Immature natural killer cell (primary cell): ENCODE measurements at regions not wholly inside any gene's neighbourhood (a gene's known extent, or its start where the extent isn't known, plus 50 kb on each side); places are given as distances from the start of the nearest gene placed in this dataset.

Source experiments
- DNase-seq, 3 donors: peaks; one replicate each; pipeline ENCODE4 v3.0.0; 2022; ENCODE audit warnings: mixed read lengths in 1 of 3
- H3K27ac Mint-ChIP-seq, 6 donors: one replicate each; pipeline ENCODE4 v1.8.0; 2020; ENCODE audit warnings: mixed read lengths in 6 of 6, mild to moderate bottlenecking in 5 of 6, inconsistent platforms in 4 of 6, moderate library complexity in 3 of 6
- H3K27me3 Mint-ChIP-seq, 3 donors: one replicate each; pipeline ENCODE4 v1.8.0; 2020 to 2021; ENCODE audit warnings: low read depth in 3 of 3, mild to moderate bottlenecking in 3 of 3, mixed read lengths in 3 of 3, moderate library complexity in 3 of 3, inconsistent platforms in 1 of 3
- H3K36me3 Mint-ChIP-seq, 3 donors: one replicate each; pipeline ENCODE4 v1.8.0; 2020; ENCODE audit warnings: mixed read lengths in 3 of 3, inconsistent platforms in 2 of 3, mild to moderate bottlenecking in 2 of 3
- H3K4me1 Mint-ChIP-seq, 2 donors: one replicate each; pipeline ENCODE4 v1.8.0; 2020; ENCODE audit warnings: inconsistent platforms in 2 of 2, mild to moderate bottlenecking in 2 of 2, mixed read lengths in 2 of 2, moderate library complexity in 1 of 2
- H3K4me3 Mint-ChIP-seq, 5 donors: one replicate each; pipeline ENCODE4 v1.8.0; 2020; ENCODE audit warnings: mild to moderate bottlenecking in 5 of 5, mixed read lengths in 5 of 5, inconsistent platforms in 3 of 5, moderate library complexity in 3 of 5
- H3K9me3 Mint-ChIP-seq, 6 donors: one replicate each; pipeline ENCODE4 v1.8.0; 2020; ENCODE audit warnings: mild to moderate bottlenecking in 6 of 6, mixed read lengths in 6 of 6, inconsistent platforms in 4 of 6, moderate library complexity in 3 of 6

GRCh38 chr6:145540741-145541140, 194.6 kb downstream of the EPM2A start:
- Mint-ChIP-seq H3K4me3 (no peak overlapping the region), H3K27me3 (no peaks in the 10 kb centered on the region), H3K9me3 (peaks cover 0 to 13% (median 3%) of the 10 kb centered on the region in 6 donors), H3K36me3 (no peaks in the 10 kb centered on the region), H3K4me1 (no peaks in the 10 kb centered on the region), H3K27ac (no peak overlapping the region)
- no peak for DNase-seq

- Mint-ChIP-seq H3K4me3 (no peak overlapping the region), H3K4me1 (no peaks in the 10 kb centered on the region), H3K27ac (no peak overlapping the region), H3K27me3 (peaks cover 0 to 3% (median 3%) of the 10 kb centered on the region in 3 donors), H3K9me3 (peaks cover 0 to 11% (median 2%) of the 10 kb centered on the region in 6 donors), H3K36me3 (no peaks in the 10 kb centered on the region)
- no peak for DNase-seq
Observed at GRCh38 chr6:145544041-145544440, 191.3 kb downstream of the EPM2A start.

- DNase-seq, result no peak
- peaks cover 0 to 11% (median 2%) of the 10 kb centered on the region in 6 donors for H3K9me3 Mint-ChIP-seq
- H3K4me3 Mint-ChIP-seq, result no peak overlapping the region
- no peaks in the 10 kb centered on the region for H3K4me1 Mint-ChIP-seq
- H3K36me3 Mint-ChIP-seq, result no peaks in the 10 kb centered on the region
- peaks cover 0 to 3% (median 3%) of the 10 kb centered on the region in 3 donors for H3K27me3 Mint-ChIP-seq
- no peak overlapping the region for H3K27ac Mint-ChIP-seq
Observed at GRCh38 chr6:145544514-145544913, 190.8 kb downstream of the EPM2A start.

GRCh38 chr6:145546265-145546664, 189.1 kb downstream of the EPM2A start:
- peaks cover 0 to 3% (median 3%) of the 10 kb centered on the region in 3 donors for H3K27me3 Mint-ChIP-seq

GRCh38 chr6:145547594-145548335, 187.6 kb downstream of the EPM2A start:
- DNase-seq, result no peak
- Mint-ChIP-seq H3K9me3 (peaks cover 0 to 11% (median 2%) of the 10 kb centered on the region in 6 donors), H3K27me3 (peaks cover 0 to 3% (median 3%) of the 10 kb centered on the region in 3 donors), H3K4me3 (no peak overlapping the region), H3K4me1 (no peaks in the 10 kb centered on the region), H3K27ac (no peak overlapping the region), H3K36me3 (no peaks in the 10 kb centered on the region)

More at GRCh38 chr6:145546265-145546664, 189.1 kb downstream of the EPM2A start:
- Mint-ChIP-seq H3K36me3 (no peaks in the 10 kb centered on the region), H3K9me3 (peaks cover 0 to 11% (median 2%) of the 10 kb centered on the region in 6 donors), H3K27ac (no peak overlapping the region), H3K4me1 (no peaks in the 10 kb centered on the region), H3K4me3 (no peak overlapping the region)
- no peak for DNase-seq

- Mint-ChIP-seq H3K27ac (no peak overlapping the region), H3K4me3 (no peak overlapping the region), H3K4me1 (no peaks in the 10 kb centered on the region), H3K36me3 (no peaks in the 10 kb centered on the region), H3K9me3 (peaks cover 0 to 17% (median 2%) of the 10 kb centered on the region in 6 donors), H3K27me3 (peaks cover 0 to 6% (median 3%) of the 10 kb centered on the region in 3 donors)
- DNase-seq, result no peak
Observed at GRCh38 chr6:145548933-145549648, 186.2 kb downstream of the EPM2A start.

GRCh38 chr6:145551164-145551563, 184.2 kb downstream of the EPM2A start:
- H3K27ac Mint-ChIP-seq, result no peak overlapping the region
- H3K27me3 Mint-ChIP-seq, result peaks cover 0 to 4% (median 3%) of the 10 kb centered on the region in 3 donors
- peaks cover 0 to 17% (median 0%) of the 10 kb centered on the region in 6 donors for H3K9me3 Mint-ChIP-seq
- H3K4me1 Mint-ChIP-seq, result no peaks in the 10 kb centered on the region
- H3K4me3 Mint-ChIP-seq, result no peak overlapping the region
- H3K36me3 Mint-ChIP-seq, result no peaks in the 10 kb centered on the region
- DNase-seq, result no peak

GRCh38 chr6:145555084-145555483, 180.2 kb downstream of the EPM2A start:
- Mint-ChIP-seq H3K27me3 (peaks cover 0 to 4% (median 0%) of the 10 kb centered on the region in 3 donors), H3K4me1 (no peaks in the 10 kb centered on the region), H3K9me3 (peaks cover 0 to 6% (median 0%) of the 10 kb centered on the region in 6 donors), H3K36me3 (no peaks in the 10 kb centered on the region), H3K4me3 (no peak overlapping the region), H3K27ac (no peak overlapping the region)
- no peak for DNase-seq

- H3K4me3 Mint-ChIP-seq, result no peak overlapping the region
- DNase-seq, result no peak
- no peaks in the 10 kb centered on the region for H3K4me1 Mint-ChIP-seq
- H3K36me3 Mint-ChIP-seq, result no peaks in the 10 kb centered on the region
- peaks cover 0 to 7% (median 0%) of the 10 kb centered on the region in 6 donors for H3K9me3 Mint-ChIP-seq
- H3K27ac Mint-ChIP-seq, result no peak overlapping the region
- peaks cover 0 to 4% (median 0%) of the 10 kb centered on the region in 3 donors for H3K27me3 Mint-ChIP-seq
Observed at GRCh38 chr6:145557474-145557873, 177.8 kb downstream of the EPM2A start.

- H3K27me3 Mint-ChIP-seq, result peaks cover 0 to 2% (median 1%) of the 10 kb centered on the region in 3 donors
- no peaks in the 10 kb centered on the region for H3K36me3 Mint-ChIP-seq
- H3K27ac Mint-ChIP-seq, result no peak overlapping the region
- peaks cover 0 to 9% (median 5%) of the 10 kb centered on the region in 6 donors for H3K9me3 Mint-ChIP-seq
- H3K4me1 Mint-ChIP-seq, result no peaks in the 10 kb centered on the region
- DNase-seq, result no peak
- H3K4me3 Mint-ChIP-seq, result no peak overlapping the region
Observed at GRCh38 chr6:145559836-145560235, 175.5 kb downstream of the EPM2A start.

- Mint-ChIP-seq H3K4me1 (no peaks in the 10 kb centered on the region), H3K27me3 (peaks cover 0 to 2% (median 1%) of the 10 kb centered on the region in 3 donors), H3K27ac (no peak overlapping the region), H3K4me3 (no peak overlapping the region), H3K9me3 (peaks cover 0 to 9% (median 5%) of the 10 kb centered on the region in 6 donors), H3K36me3 (no peaks in the 10 kb centered on the region)
- no peak for DNase-seq
Observed at GRCh38 chr6:145561095-145562072, 173.9 kb downstream of the EPM2A start.

- Mint-ChIP-seq H3K36me3 (no peaks in the 10 kb centered on the region), H3K9me3 (peaks cover 0 to 9% (median 5%) of the 10 kb centered on the region in 6 donors), H3K4me1 (no peaks in the 10 kb centered on the region), H3K27me3 (peaks cover 0 to 1% (median 0%) of the 10 kb centered on the region in 3 donors), H3K4me3 (no peak overlapping the region), H3K27ac (no peak overlapping the region)
- DNase-seq, result no peak
Observed at GRCh38 chr6:145562771-145563615, 172.3 kb downstream of the EPM2A start.

GRCh38 chr6:145564553-145564952, 170.8 kb downstream of the EPM2A start:
- H3K27ac Mint-ChIP-seq, result no peak overlapping the region
- no peaks in the 10 kb centered on the region for H3K36me3 Mint-ChIP-seq
- H3K4me3 Mint-ChIP-seq, result no peak overlapping the region
- H3K27me3 Mint-ChIP-seq, result peaks cover 0 to 1% (median 0%) of the 10 kb centered on the region in 3 donors
- H3K4me1 Mint-ChIP-seq, result no peaks in the 10 kb centered on the region
- DNase-seq, result no peak
- peaks cover 0 to 9% (median 5%) of the 10 kb centered on the region in 6 donors for H3K9me3 Mint-ChIP-seq
